ENCODE measurements at regions not wholly inside any gene's neighbourhood (a gene's known extent, or its start where the extent isn't known, plus 50 kb on each side); places are given as distances from the start of the nearest gene placed in this dataset.
"Not testable (repeated sequence)": the region's sequence is repeated elsewhere in the genome, so short reads cannot be mapped to it uniquely, and the experiment has no call there.

GRCh38 chr5:82590112-82590511 lies 312.0 kb upstream of the RPS23 start:
- Histone ChIP-seq H3K4me3 (no peak overlapping the region), H3K36me3 (no peaks in the 10 kb centered on the region), H3K9me3 (peaks cover 0 to 11% of the 10 kb centered on the region in 2 donors), H3K27ac (no peak overlapping the region), H3K27me3 (no peaks in the 10 kb centered on the region), H3K4me1 (no peaks in the 10 kb centered on the region)
- ATAC-seq (no peak), DNase-seq (no peak)
- intact Hi-C loops (cut with DNase I): no loop called here
- no peak for TF ChIP-seq CTCF (IDR thresholded peaks at IDR 0.05)

- no peaks in the 10 kb centered on the region for H3K27me3 ChIP-seq
- intact Hi-C loops (cut with DNase I): no loop called here
- no peak for ATAC-seq
- TF ChIP-seq CTCF (IDR thresholded peaks at IDR 0.05): no peak
- H3K36me3 ChIP-seq: no peaks in the 10 kb centered on the region
- no peaks in the 10 kb centered on the region for H3K4me1 ChIP-seq
- DNase-seq: peak in 2 of 4 donors; percentile 35 to 55
- H3K4me3 ChIP-seq: no peak overlapping the region
- peak overlapping the region in 1 of 2 donors; percentile 36 for H3K27ac ChIP-seq
- peaks cover 0 to 25% of the 10 kb centered on the region in 2 donors for H3K9me3 ChIP-seq
Observed at GRCh38 chr5:82586661-82587310, 308.6 kb upstream of the RPS23 start.

- ATAC-seq: no peak
- TF ChIP-seq CTCF (IDR thresholded peaks at IDR 0.05): no peak
- H3K4me3 ChIP-seq: no peak overlapping the region
- no peaks in the 10 kb centered on the region for H3K4me1 ChIP-seq
- no peaks in the 10 kb centered on the region for H3K36me3 ChIP-seq
- peak in 2 of 4 donors; percentile 87 to 90 for DNase-seq
- intact Hi-C loops (cut with DNase I): no loop called here
- H3K27ac ChIP-seq: peak overlapping the region in 1 of 2 donors; percentile 70
- peaks cover 0 to 24% of the 10 kb centered on the region in 2 donors for H3K9me3 ChIP-seq
- H3K27me3 ChIP-seq: no peaks in the 10 kb centered on the region
Observed at GRCh38 chr5:82586181-82586580, 308.0 kb upstream of the RPS23 start.

GRCh38 chr5:82584631-82585030 lies 306.5 kb upstream of the RPS23 start:
- Histone ChIP-seq H3K9me3 (peaks cover 0 to 14% of the 10 kb centered on the region in 2 donors), H3K27ac (no peak overlapping the region), H3K4me3 (no peak overlapping the region), H3K36me3 (no peaks in the 10 kb centered on the region), H3K4me1 (no peaks in the 10 kb centered on the region), H3K27me3 (no peaks in the 10 kb centered on the region)
- no peak for DNase-seq
- intact Hi-C loops (cut with DNase I): no loop called here
- TF ChIP-seq CTCF (IDR thresholded peaks at IDR 0.05): no peak
- ATAC-seq: no peak

- DNase-seq; H3K4me1 ChIP-seq; H3K27me3 ChIP-seq; ATAC-seq; intact Hi-C loops (cut with DNase I); H3K36me3 ChIP-seq; H3K27ac ChIP-seq; H3K4me3 ChIP-seq: not testable (repeated sequence)
- peaks cover 0 to 14% of the 10 kb centered on the region in 2 donors for H3K9me3 ChIP-seq
Observed at GRCh38 chr5:82583331-82583730, 305.2 kb upstream of the RPS23 start.

GRCh38 chr5:82564963-82565362 lies 286.8 kb upstream of the RPS23 start:
- DNase-seq: no peak
- ATAC-seq: no peak
- no peak overlapping the region for H3K27ac ChIP-seq
- intact Hi-C loops (cut with DNase I): no loop called here
- no peaks in the 10 kb centered on the region for H3K27me3 ChIP-seq
- H3K4me1 ChIP-seq: no peaks in the 10 kb centered on the region
- TF ChIP-seq CTCF (IDR thresholded peaks at IDR 0.05): no peak
- no peaks in the 10 kb centered on the region for H3K9me3 ChIP-seq
- no peak overlapping the region for H3K4me3 ChIP-seq
- no peaks in the 10 kb centered on the region for H3K36me3 ChIP-seq
